BE2C (cell line): ENCODE measurements at regions not wholly inside any gene's neighbourhood (a gene's known extent, or its start where the extent isn't known, plus 50 kb on each side); places are given as distances from the start of the nearest gene placed in this dataset.

ENCODE experiments used
- DNase-seq: peaks from one replicate; pipeline ENCODE4 v3.0.0-alpha.2; 2020
- H3K27me3 ChIP-seq: fragments of 250-450 bp; sonication (Bioruptor Pico); 2 replicates; pipeline ENCODE4 v1.5.1; 2020; ENCODE audit warnings: mild to moderate bottlenecking
- H3K36me3 ChIP-seq: fragments of 250-450 bp; sonication (Bioruptor Pico); 2 replicates; pipeline ENCODE4 v1.5.1; 2020; ENCODE audit warnings: mild to moderate bottlenecking
- H3K4me1 ChIP-seq: fragments of 250-450 bp; sonication (Bioruptor Pico); 2 replicates; pipeline ENCODE4 v1.5.1; 2020
- H3K4me3 ChIP-seq: 2 replicates; pipeline ENCODE4 v1.5.1; 2011; ENCODE audit warnings: low read depth, low read length
- H3K9me3 ChIP-seq: fragments of 250-450 bp; sonication (Bioruptor Pico); 2 replicates; pipeline ENCODE4 v1.5.1; 2020
- TF ChIP-seq, protein P1 (sequence below): IDR thresholded peaks from 2 replicates; pipeline ENCODE4 v1.5.1; 2012; ENCODE audit warnings: mild to moderate bottlenecking, low read depth, low read length

- Histone ChIP-seq H3K27me3 (no peaks in the 10 kb centered on the region), H3K9me3 (no peaks in the 10 kb centered on the region), H3K4me3 (no peak overlapping the region), H3K4me1 (no peaks in the 10 kb centered on the region), H3K36me3 (no peaks in the 10 kb centered on the region)
- no peak for DNase-seq
- TF ChIP-seq, protein P1, sequence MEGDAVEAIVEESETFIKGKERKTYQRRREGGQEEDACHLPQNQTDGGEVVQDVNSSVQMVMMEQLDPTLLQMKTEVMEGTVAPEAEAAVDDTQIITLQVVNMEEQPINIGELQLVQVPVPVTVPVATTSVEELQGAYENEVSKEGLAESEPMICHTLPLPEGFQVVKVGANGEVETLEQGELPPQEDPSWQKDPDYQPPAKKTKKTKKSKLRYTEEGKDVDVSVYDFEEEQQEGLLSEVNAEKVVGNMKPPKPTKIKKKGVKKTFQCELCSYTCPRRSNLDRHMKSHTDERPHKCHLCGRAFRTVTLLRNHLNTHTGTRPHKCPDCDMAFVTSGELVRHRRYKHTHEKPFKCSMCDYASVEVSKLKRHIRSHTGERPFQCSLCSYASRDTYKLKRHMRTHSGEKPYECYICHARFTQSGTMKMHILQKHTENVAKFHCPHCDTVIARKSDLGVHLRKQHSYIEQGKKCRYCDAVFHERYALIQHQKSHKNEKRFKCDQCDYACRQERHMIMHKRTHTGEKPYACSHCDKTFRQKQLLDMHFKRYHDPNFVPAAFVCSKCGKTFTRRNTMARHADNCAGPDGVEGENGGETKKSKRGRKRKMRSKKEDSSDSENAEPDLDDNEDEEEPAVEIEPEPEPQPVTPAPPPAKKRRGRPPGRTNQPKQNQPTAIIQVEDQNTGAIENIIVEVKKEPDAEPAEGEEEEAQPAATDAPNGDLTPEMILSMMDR, result no peak
Observed at GRCh38 chr20:5674176-5674660, 63.4 kb upstream of the GPCPD1 start.

DNA sequence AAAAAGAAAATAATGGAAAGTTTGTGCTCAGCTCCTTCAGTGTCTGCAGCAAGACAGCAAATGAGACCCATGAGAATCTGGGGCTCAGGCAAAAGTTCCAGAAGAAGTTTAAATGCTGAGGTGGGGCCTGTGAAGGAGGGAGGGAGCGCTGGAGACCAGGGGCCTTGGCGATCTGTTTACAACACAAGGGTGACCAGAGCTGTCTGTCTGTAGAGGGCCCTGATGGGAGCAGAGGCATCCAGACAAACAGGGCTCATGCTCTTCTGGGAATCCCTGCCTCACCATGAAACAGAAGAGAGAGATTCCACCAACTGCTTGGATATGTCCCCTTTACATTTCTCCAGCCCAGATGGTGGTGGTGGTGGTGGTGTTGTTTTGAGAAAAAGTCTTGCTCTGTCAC, 60.1 kb upstream of the GPCPD1 start:
- H3K4me1 ChIP-seq, result no peaks in the 10 kb centered on the region
- H3K4me3 ChIP-seq, result no peak overlapping the region
- DNase-seq, result no peak
- no peaks in the 10 kb centered on the region for H3K36me3 ChIP-seq
- TF ChIP-seq, protein P1, result no peak
- H3K27me3 ChIP-seq, result peaks cover 9% of the 10 kb centered on the region; the same call in 1 of the 2 replicates
- H3K9me3 ChIP-seq, result no peaks in the 10 kb centered on the region

GRCh38 chr20:5670036-5670536, 59.3 kb upstream of the GPCPD1 start:
- Histone ChIP-seq H3K27me3 (peaks cover 9% of the 10 kb centered on the region; the same call in 1 of the 2 replicates), H3K36me3 (no peaks in the 10 kb centered on the region), H3K4me1 (no peaks in the 10 kb centered on the region), H3K9me3 (no peaks in the 10 kb centered on the region), H3K4me3 (no peak overlapping the region)
- TF ChIP-seq, protein P1, result no peak
- no peak for DNase-seq

- H3K36me3 ChIP-seq, result no peaks in the 10 kb centered on the region
- TF ChIP-seq, protein P1, result no peak
- H3K4me1 ChIP-seq, result no peaks in the 10 kb centered on the region
- no peak for DNase-seq
- H3K9me3 ChIP-seq, result no peaks in the 10 kb centered on the region
- H3K27me3 ChIP-seq, result peaks cover 9% of the 10 kb centered on the region; the same call in 1 of the 2 replicates
- H3K4me3 ChIP-seq, result no peak overlapping the region
Observed at GRCh38 chr20:5668529-5668868, 57.7 kb upstream of the GPCPD1 start.

DNA sequence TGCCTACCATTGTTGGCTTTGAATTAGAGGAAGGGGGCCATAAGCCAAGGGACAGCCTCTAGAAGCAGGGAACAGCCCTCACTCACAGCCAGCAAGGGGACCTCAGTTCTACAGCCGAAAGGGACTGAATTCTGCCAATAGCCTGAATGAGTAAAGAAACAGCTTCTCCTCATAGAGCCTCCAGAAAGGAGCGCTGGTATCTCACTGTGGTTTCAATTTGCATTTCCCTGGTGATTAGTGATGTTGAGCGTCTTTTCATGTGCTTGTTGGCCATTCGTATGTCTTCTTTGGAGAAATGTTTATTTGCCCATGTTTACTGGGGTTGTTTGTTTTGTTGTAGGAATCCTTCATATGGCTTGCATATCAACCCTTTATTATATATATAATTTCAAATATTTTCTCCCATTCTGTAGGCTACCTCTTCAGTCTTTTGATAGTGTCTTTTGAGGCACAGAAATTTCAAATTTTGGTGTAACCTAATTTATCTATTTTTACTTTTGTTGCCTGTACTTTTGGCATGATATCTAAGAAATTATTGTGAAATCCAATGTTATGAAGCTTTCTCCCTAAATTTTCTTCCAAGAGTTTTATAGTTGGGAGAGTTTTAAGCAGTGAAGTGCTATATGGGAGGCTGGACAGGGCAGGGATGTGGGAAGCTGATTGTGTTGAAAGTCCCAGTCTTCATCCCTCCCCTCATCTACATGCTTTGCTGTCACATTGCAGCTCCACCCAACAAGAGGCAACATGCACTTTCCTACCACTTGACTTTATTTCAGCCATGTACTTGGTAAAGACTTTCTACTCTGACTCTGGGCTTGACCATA, 57.1 kb upstream of the GPCPD1 start:
- H3K27me3 ChIP-seq, result peaks cover 9% of the 10 kb centered on the region; the same call in 1 of the 2 replicates
- no peak overlapping the region for H3K4me3 ChIP-seq
- no peak for DNase-seq
- TF ChIP-seq, protein P1, result no peak
- H3K4me1 ChIP-seq, result no peaks in the 10 kb centered on the region
- H3K36me3 ChIP-seq, result no peaks in the 10 kb centered on the region
- no peaks in the 10 kb centered on the region for H3K9me3 ChIP-seq

- H3K4me3 ChIP-seq, result no peak overlapping the region
- TF ChIP-seq, protein P1, result no peak
- H3K36me3 ChIP-seq, result no peaks in the 10 kb centered on the region
- no peaks in the 10 kb centered on the region for H3K9me3 ChIP-seq
- no peak for DNase-seq
- peaks cover 9% of the 10 kb centered on the region; the same call in 1 of the 2 replicates for H3K27me3 ChIP-seq
- H3K4me1 ChIP-seq, result no peaks in the 10 kb centered on the region
Observed at GRCh38 chr20:5665417-5665816, 54.6 kb upstream of the GPCPD1 start.
